BLaER1 (cell line): ENCODE measurements at regions not wholly inside any gene's neighbourhood (a gene's known extent, or its start where the extent isn't known, plus 50 kb on each side); places are given as distances from the start of the nearest gene placed in this dataset.

ENCODE experiments used
- H3K27ac ChIP-seq: shearing (Covaris generic); formaldehyde crosslinking; 2 replicates; pipeline ENCODE4 v1.8.1; 2022
- H3K27me3 ChIP-seq: shearing (Covaris generic); formaldehyde crosslinking; 2 replicates; pipeline ENCODE4 v1.8.1; 2022
- H3K36me3 ChIP-seq: shearing (Covaris generic); formaldehyde crosslinking; 2 replicates; pipeline ENCODE4 v1.8.1; 2022
- H3K4me1 ChIP-seq: shearing (Covaris generic); formaldehyde crosslinking; 2 replicates; pipeline ENCODE4 v1.8.1; 2022
- H3K4me2 ChIP-seq: shearing (Covaris generic); formaldehyde crosslinking; 2 replicates; pipeline ENCODE4 v1.8.1; 2022
- H3K4me3 ChIP-seq: shearing (Covaris generic); formaldehyde crosslinking; 2 replicates; pipeline ENCODE4 v1.8.1; 2022
- H3K9ac ChIP-seq: shearing (Covaris generic); formaldehyde crosslinking; 2 replicates; pipeline ENCODE4 v1.8.1; 2022
- H3K9me3 ChIP-seq: shearing (Covaris generic); formaldehyde crosslinking; 2 replicates; pipeline ENCODE4 v1.8.1; 2022
- H4K20me1 ChIP-seq: shearing (Covaris generic); formaldehyde crosslinking; 2 replicates; pipeline ENCODE4 v1.8.1; 2022
- Cebpa-rat ChIP-seq: shearing (Covaris generic); IDR thresholded peaks from 2 replicates; pipeline ENCODE4 v1.8.1; 2022

GRCh38 chr10:117632406-117632805, 89.9 kb downstream of the EMX2 start:
- no peaks in the 10 kb centered on the region for H3K9me3 ChIP-seq
- no peaks in the 10 kb centered on the region for H3K4me1 ChIP-seq
- H3K4me2 ChIP-seq, result no peak overlapping the region
- no peaks in the 10 kb centered on the region for H3K27me3 ChIP-seq
- H3K27ac ChIP-seq, result no peak overlapping the region
- no peak overlapping the region for H3K9ac ChIP-seq
- no peak overlapping the region for H3K4me3 ChIP-seq
- no peaks in the 10 kb centered on the region for H4K20me1 ChIP-seq
- TF ChIP-seq Cebpa-rat, result no peak
- no peaks in the 10 kb centered on the region for H3K36me3 ChIP-seq

- no peak overlapping the region for H3K9ac ChIP-seq
- H3K4me1 ChIP-seq, result no peaks in the 10 kb centered on the region
- H3K27me3 ChIP-seq, result no peaks in the 10 kb centered on the region
- no peak overlapping the region for H3K27ac ChIP-seq
- no peak for TF ChIP-seq Cebpa-rat
- no peaks in the 10 kb centered on the region for H3K9me3 ChIP-seq
- H3K4me2 ChIP-seq, result no peak overlapping the region
- no peaks in the 10 kb centered on the region for H3K36me3 ChIP-seq
- H3K4me3 ChIP-seq, result no peak overlapping the region
- no peaks in the 10 kb centered on the region for H4K20me1 ChIP-seq
Observed at GRCh38 chr10:117635826-117636225, 93.3 kb downstream of the EMX2 start.

- Histone ChIP-seq H3K4me2 (no peak overlapping the region), H3K4me3 (no peak overlapping the region), H3K9ac (no peak overlapping the region), H3K27ac (no peak overlapping the region), H4K20me1 (no peaks in the 10 kb centered on the region), H3K27me3 (no peaks in the 10 kb centered on the region), H3K4me1 (no peaks in the 10 kb centered on the region), H3K36me3 (no peaks in the 10 kb centered on the region), H3K9me3 (no peaks in the 10 kb centered on the region)
- no peak for TF ChIP-seq Cebpa-rat
Observed at GRCh38 chr10:117638200-117638599, 95.7 kb downstream of the EMX2 start.

GRCh38 chr10:117638664-117639200, 96.2 kb downstream of the EMX2 start:
- H3K9ac ChIP-seq, result no peak overlapping the region
- H3K27me3 ChIP-seq, result no peaks in the 10 kb centered on the region

GRCh38 chr10:117640406-117640805, 97.9 kb downstream of the EMX2 start:
- no peaks in the 10 kb centered on the region for H3K4me1 ChIP-seq
- no peak for TF ChIP-seq Cebpa-rat
- no peak overlapping the region for H3K4me2 ChIP-seq
- H3K27ac ChIP-seq, result no peak overlapping the region
- no peaks in the 10 kb centered on the region for H3K27me3 ChIP-seq
- H3K36me3 ChIP-seq, result no peaks in the 10 kb centered on the region
- no peaks in the 10 kb centered on the region for H3K9me3 ChIP-seq
- no peak overlapping the region for H3K9ac ChIP-seq
- no peak overlapping the region for H3K4me3 ChIP-seq
- H4K20me1 ChIP-seq, result no peaks in the 10 kb centered on the region

More at GRCh38 chr10:117638664-117639200, 96.2 kb downstream of the EMX2 start:
- no peaks in the 10 kb centered on the region for H3K4me1 ChIP-seq
- no peak for TF ChIP-seq Cebpa-rat
- H3K4me2 ChIP-seq, result no peak overlapping the region
- H3K9me3 ChIP-seq, result no peaks in the 10 kb centered on the region
- H3K4me3 ChIP-seq, result no peak overlapping the region
- no peak overlapping the region for H3K27ac ChIP-seq
- H4K20me1 ChIP-seq, result no peaks in the 10 kb centered on the region
- H3K36me3 ChIP-seq, result no peaks in the 10 kb centered on the region

GRCh38 chr10:117646718-117647117, 104.2 kb downstream of the EMX2 start:
- no peaks in the 10 kb centered on the region for H3K27me3 ChIP-seq
- no peak overlapping the region for H3K4me3 ChIP-seq
- H3K4me1 ChIP-seq, result no peaks in the 10 kb centered on the region
- no peaks in the 10 kb centered on the region for H4K20me1 ChIP-seq
- no peak overlapping the region for H3K9ac ChIP-seq
- no peak overlapping the region for H3K4me2 ChIP-seq
- peaks cover 8% of the 10 kb centered on the region; the same call in 1 of the 2 replicates for H3K9me3 ChIP-seq
- no peaks in the 10 kb centered on the region for H3K36me3 ChIP-seq
- TF ChIP-seq Cebpa-rat, result no peak
- no peak overlapping the region for H3K27ac ChIP-seq

GRCh38 chr10:117647306-117647705, 104.8 kb downstream of the EMX2 start:
- no peak for TF ChIP-seq Cebpa-rat
- Histone ChIP-seq H4K20me1 (no peaks in the 10 kb centered on the region), H3K27ac (no peak overlapping the region), H3K9me3 (peaks cover 8% of the 10 kb centered on the region; the same call in 1 of the 2 replicates), H3K27me3 (no peaks in the 10 kb centered on the region), H3K9ac (no peak overlapping the region), H3K4me1 (no peaks in the 10 kb centered on the region), H3K4me3 (no peak overlapping the region), H3K36me3 (no peaks in the 10 kb centered on the region), H3K4me2 (no peak overlapping the region)

GRCh38 chr10:117651121-117651520, 108.6 kb downstream of the EMX2 start:
- no peak overlapping the region for H3K9ac ChIP-seq
- no peak for TF ChIP-seq Cebpa-rat
- no peak overlapping the region for H3K4me2 ChIP-seq
- no peaks in the 10 kb centered on the region for H4K20me1 ChIP-seq
- H3K36me3 ChIP-seq, result no peaks in the 10 kb centered on the region
- peaks cover 12% of the 10 kb centered on the region; the same call in 1 of the 2 replicates for H3K9me3 ChIP-seq
- H3K4me1 ChIP-seq, result no peaks in the 10 kb centered on the region
- H3K4me3 ChIP-seq, result no peak overlapping the region
- H3K27me3 ChIP-seq, result no peaks in the 10 kb centered on the region
- H3K27ac ChIP-seq, result no peak overlapping the region

GRCh38 chr10:117652228-117653169, 110.0 kb downstream of the EMX2 start:
- Histone ChIP-seq H3K9me3 (peaks cover 12% of the 10 kb centered on the region; the same call in 1 of the 2 replicates), H3K27me3 (no peaks in the 10 kb centered on the region), H3K36me3 (no peaks in the 10 kb centered on the region), H3K9ac (no peak overlapping the region), H3K4me1 (no peaks in the 10 kb centered on the region), H3K27ac (no peak overlapping the region), H3K4me2 (no peak overlapping the region), H3K4me3 (no peak overlapping the region), H4K20me1 (no peaks in the 10 kb centered on the region)
- TF ChIP-seq Cebpa-rat, result no peak

- no peaks in the 10 kb centered on the region for H4K20me1 ChIP-seq
- no peak overlapping the region for H3K4me3 ChIP-seq
- H3K4me1 ChIP-seq, result no peaks in the 10 kb centered on the region
- no peak overlapping the region for H3K9ac ChIP-seq
- H3K36me3 ChIP-seq, result no peaks in the 10 kb centered on the region
- H3K4me2 ChIP-seq, result no peak overlapping the region
- H3K9me3 ChIP-seq, result peaks cover 12% of the 10 kb centered on the region; the same call in 1 of the 2 replicates
- no peak overlapping the region for H3K27ac ChIP-seq
- H3K27me3 ChIP-seq, result no peaks in the 10 kb centered on the region
- TF ChIP-seq Cebpa-rat, result no peak
Observed at GRCh38 chr10:117653170-117653515, 110.6 kb downstream of the EMX2 start.
